A549 (cell line): ENCODE measurements at regions not wholly inside any gene's neighbourhood (a gene's known extent, or its start where the extent isn't known, plus 50 kb on each side); places are given as distances from the start of the nearest gene placed in this dataset.
"Not testable (repeated sequence)": the region's sequence is repeated elsewhere in the genome, so short reads cannot be mapped to it uniquely, and the experiment has no call there.

Source experiments
- ATAC-seq, 2 experiments: fragments of 200-7000 bp in 1 of 2; fragments of >200 bp in 1 of 2; cut with Nextera tagmentation in 1 of 2; cut with Tn5 transposase in 1 of 2; 3 replicates each; pipeline versions ENCODE4 v1.8.0 to v1.9.1; 2018 to 2020; ENCODE audit warnings: mild to moderate bottlenecking in 1 of 2, moderate library complexity in 1 of 2
- CTCF ChIA-PET: fragments of 300-600 bp; sonication (Branson Sonifier 250); formaldehyde crosslinking; extraction: SDS; loops from one replicate; lab custom pipeline; 2021; ENCODE audit warnings: antibody characterized with exemption, inconsistent platforms; lab: Yijun Ruan, JAX
- POLR2A ChIA-PET: fragments of 350-600 bp; formaldehyde crosslinking; extraction: SDS; loops from one replicate; lab custom pipeline; 2021; ENCODE audit warnings: antibody characterized with exemption, inconsistent platforms; lab: Yijun Ruan, JAX
- DNase-seq, 2 experiments: peaks; one replicate each; pipeline versions ENCODE4 v3.0.0 to v3.0.0-alpha.2; 2011 to 2016; ENCODE audit warnings: low read depth in 1 of 2, low spot score in 1 of 2
- FAIRE-seq: peaks from 2 replicates; lab custom pipeline; 2011; peaks lifted over from hg19 to GRCh38; lab: Jason Lieb, UNC
- H3K27ac ChIP-seq, 2 experiments: fragments of >200 bp; sonication (Bioruptor Twin); formaldehyde crosslinking; 3 replicates each; pipeline ENCODE4 v1.5.1; 2016 to 2017
- H3K4me1 ChIP-seq: fragments of >200 bp; sonication (Bioruptor Twin); formaldehyde crosslinking; 3 replicates; pipeline ENCODE4 v1.6.1; 2016
- H3K4me2 ChIP-seq: fragments of >200 bp; sonication (Bioruptor Twin); formaldehyde crosslinking; 3 replicates; pipeline ENCODE4 v1.6.1; 2016
- H3K4me3 ChIP-seq: fragments of >200 bp; sonication (Bioruptor Twin); formaldehyde crosslinking; 3 replicates; pipeline ENCODE4 v1.5.1; 2016
- H3K9me3 ChIP-seq: fragments of >200 bp; sonication (Bioruptor Twin); formaldehyde crosslinking; 3 replicates; pipeline ENCODE4 v1.6.1; 2016
- BCL3 ChIP-seq: fragments of >200 bp; sonication (Bioruptor Twin); formaldehyde crosslinking; IDR thresholded peaks from 3 replicates; pipeline ENCODE4 v1.6.1; 2016
- CEBPB ChIP-seq, 2 experiments: fragments of >200 bp in 1 of 2; sonication (Bioruptor Twin) in 1 of 2; formaldehyde crosslinking in 1 of 2; IDR thresholded peaks; 2 replicates each; pipeline ENCODE4 v1.6.1; 2012 to 2016
- CHD2 ChIP-seq: fragments of 150-350 bp; IDR thresholded peaks from 2 replicates; pipeline ENCODE4 v1.6.1; 2014; ENCODE audit warnings: low read length; ENCODE audit not compliant: partially characterized antibody
- EHMT2 ChIP-seq: fragments of 200-600 bp; sonication (generic); IDR thresholded peaks from 2 replicates; pipeline ENCODE4 v1.6.1; 2016; ENCODE audit warnings: antibody characterized with exemption, low read depth, mild to moderate bottlenecking, moderate library complexity
- EP300 ChIP-seq, 2 experiments: fragments of >200 bp; sonication (Bioruptor Twin); formaldehyde crosslinking; IDR thresholded peaks; 2 replicates in 1 of 2; 3 replicates in 1 of 2; pipeline ENCODE4 v1.6.1; 2016 to 2017
- FOSL2 ChIP-seq, 2 experiments: fragments of 450-650 bp in 1 of 2; fragments of >200 bp in 1 of 2; sonication (Bioruptor Twin) in 1 of 2; formaldehyde crosslinking; IDR thresholded peaks; 2 replicates each; pipeline versions ENCODE4 v1.5.0 to v1.6.1; 2016 to 2020; ENCODE audit warnings: mild to moderate bottlenecking in 1 of 2, moderate library complexity in 1 of 2
- FOXS1 ChIP-seq: fragments of 250-450 bp; sonication (Bioruptor Pico); IDR thresholded peaks from 2 replicates; pipeline ENCODE4 v1.5.0; 2020; ENCODE audit warnings: mild to moderate bottlenecking, moderate library complexity
- HDAC2 ChIP-seq: fragments of 200-600 bp; sonication (generic); IDR thresholded peaks from 2 replicates; pipeline ENCODE4 v1.6.1; 2016
- HES2 ChIP-seq: fragments of >200 bp; sonication (Bioruptor Twin); formaldehyde crosslinking; IDR thresholded peaks from 2 replicates; pipeline ENCODE4 v1.6.1; 2016
- HEYL ChIP-seq: fragments of 250-450 bp; sonication (Bioruptor Pico); IDR thresholded peaks from 2 replicates; pipeline ENCODE4 v1.8.0; 2021; ENCODE audit warnings: mild to moderate bottlenecking, moderate library complexity
- HOXA7 ChIP-seq: fragments of 250-450 bp; sonication (Bioruptor Pico); IDR thresholded peaks from 2 replicates; pipeline ENCODE4 v1.5.0; 2020; ENCODE audit warnings: mild to moderate bottlenecking, moderate library complexity
- HOXB5 ChIP-seq: fragments of 250-450 bp; sonication (Bioruptor Pico); IDR thresholded peaks from 2 replicates; pipeline ENCODE4 v1.5.0; 2020; ENCODE audit warnings: mild to moderate bottlenecking, moderate library complexity
- KDM1A ChIP-seq: fragments of 200-600 bp; sonication (generic); IDR thresholded peaks from 2 replicates; pipeline ENCODE4 v1.6.1; 2016; ENCODE audit warnings: low read depth, mild to moderate bottlenecking
- MAX ChIP-seq: IDR thresholded peaks from 2 replicates; pipeline ENCODE4 v1.6.1; 2012
- MYC ChIP-seq: IDR thresholded peaks from 2 replicates; pipeline ENCODE4 v1.6.1; 2012; ENCODE audit warnings: mild to moderate bottlenecking, inconsistent platforms, low read length, improper control_type of control experiment, borderline replicate concordance
- RARB ChIP-seq: fragments of 250-450 bp; sonication (Bioruptor Pico); IDR thresholded peaks from 2 replicates; pipeline ENCODE4 v1.8.0; 2021; ENCODE audit warnings: mild to moderate bottlenecking, moderate library complexity
- RCOR1 ChIP-seq: fragments of 150-350 bp; IDR thresholded peaks from 2 replicates; pipeline ENCODE4 v1.6.1; 2014; ENCODE audit warnings: antibody characterized with exemption, low read length, low read depth
- RFX5 ChIP-seq: fragments of 450-650 bp; IDR thresholded peaks from 2 replicates; pipeline ENCODE4 v1.7.1; 2014; ENCODE audit warnings: antibody characterized with exemption, mild to moderate bottlenecking, moderate library complexity
- RNF2 ChIP-seq: fragments of 200-600 bp; sonication (generic); IDR thresholded peaks from 2 replicates; pipeline ENCODE4 v1.6.1; 2016; ENCODE audit warnings: low read depth, mild to moderate bottlenecking, antibody characterized with exemption, moderate library complexity, borderline replicate concordance
- SMC3 ChIP-seq: fragments of >200 bp; sonication (Bioruptor Twin); formaldehyde crosslinking; IDR thresholded peaks from 3 replicates; pipeline ENCODE4 v1.6.1; 2018; ENCODE audit warnings: inconsistent platforms
- SREBF2 ChIP-seq: fragments of 450-650 bp; IDR thresholded peaks from 2 replicates; pipeline ENCODE4 v1.6.1; 2014; ENCODE audit warnings: mild to moderate bottlenecking, moderate library complexity
- TP53 ChIP-seq: fragments of 250-450 bp; sonication (Bioruptor Pico); IDR thresholded peaks from 2 replicates; pipeline ENCODE4 v1.5.0; 2021; ENCODE audit warnings: mild to moderate bottlenecking, moderate library complexity
- ZC3H11A ChIP-seq: fragments of 450-650 bp; IDR thresholded peaks from 2 replicates; pipeline ENCODE4 v1.6.1; 2014; ENCODE audit warnings: antibody characterized with exemption, mild to moderate bottlenecking
- ZNF302 ChIP-seq: fragments of 250-450 bp; sonication (Bioruptor Pico); IDR thresholded peaks from 2 replicates; pipeline ENCODE4 v1.9.0; 2021; ENCODE audit warnings: inconsistent platforms, mild to moderate bottlenecking, moderate library complexity
- WGBS: methylation state at CpG from one replicate; pipeline ENCODE4 v1.1.6; 2017; ENCODE audit errors: missing lambda C conversion rate; 5-methylcytosine and 5-hydroxymethylcytosine counted together

- Histone ChIP-seq H3K4me2 (no peak overlapping the region), H3K4me3 (no peak overlapping the region), H3K9me3 (no peaks in the 10 kb centered on the region), H3K4me1 (no peaks in the 10 kb centered on the region), H3K27ac (no peak overlapping the region)
- WGBS, result 4% methylated on average over 2 of the region's 2 CpGs
- CTCF ChIA-PET, result no interaction called here
- DNase-seq (no peak), ATAC-seq (no peak), FAIRE-seq (no peak)
- TF ChIP-seq SREBF2 (no peak), ZC3H11A (no peak), HES2 (no peak), RARB (CRISPR knock-in tag) (no peak), HOXA7 (CRISPR knock-in tag) (no peak), RNF2 (no peak), BCL3 (no peak), RCOR1 (no peak), HEYL (CRISPR knock-in tag) (no peak), HDAC2 (no peak), EHMT2 (no peak), KDM1A (no peak), ZNF302 (CRISPR knock-in tag) (no peak), MYC (no peak), CHD2 (no peak), TP53 (CRISPR knock-in tag) (no peak)
- POLR2A ChIA-PET, result no interaction called here
Measured at GRCh38 chr6:86407128-86407527, 530.2 kb upstream of the HTR1E start.

GRCh38 chr6:86392850-86393249 is 544.5 kb upstream of the HTR1E start:
- DNase-seq, H3K4me3 ChIP-seq, H3K27ac ChIP-seq, FAIRE-seq, H3K4me2 ChIP-seq, POLR2A ChIA-PET, H3K4me1 ChIP-seq, H3K9me3 ChIP-seq, ATAC-seq, CTCF ChIA-PET: not testable (repeated sequence)
- 0% methylated on average over 1 of the region's 3 CpGs for WGBS

- whole genome bisulfite sequencing, result 2% methylated on average over 3 of the region's 3 CpGs
- ATAC-seq (no peak), DNase-seq (no peak), FAIRE-seq (no peak)
- Histone ChIP-seq H3K9me3 (no peaks in the 10 kb centered on the region), H3K4me2 (no peak overlapping the region), H3K4me3 (no peak overlapping the region), H3K27ac (no peak overlapping the region)
- POLR2A ChIA-PET, result no interaction called here
- TF ChIP-seq FOSL2 (IDR thresholded peaks at IDR 0.05) (no peak), FOSL2 (CRISPR knock-in tag; IDR thresholded peaks at IDR 0.05) (no peak), SMC3 (no peak), ZC3H11A (no peak), HOXA7 (CRISPR knock-in tag) (no peak), CEBPB (IDR thresholded peaks at IDR 0.05) (no peak), TP53 (CRISPR knock-in tag) (no peak), FOXS1 (CRISPR knock-in tag) (no peak), HOXB5 (CRISPR knock-in tag) (no peak), MAX (no peak), EP300 (IDR thresholded peaks at IDR 0.05) (no peak), RFX5 (no peak)
- TF ChIP-seq, all 56 proteins: peak for 0
- CTCF ChIA-PET, result no interaction called here
- no peaks in the 10 kb centered on the region for H3K4me1 ChIP-seq
Measured at GRCh38 chr6:86380571-86381125, 556.7 kb upstream of the HTR1E start.
